Nephron progenitor cell (in vitro differentiated cells): ENCODE measurements at regions not wholly inside any gene's neighbourhood (a gene's known extent, or its start where the extent isn't known, plus 50 kb on each side); places are given as distances from the start of the nearest gene placed in this dataset.

Source experiments
- DNase-seq: peaks from one replicate; pipeline ENCODE4 v3.0.0; 2021
- H3K27ac Mint-ChIP-seq: 2 replicates; pipeline ENCODE4 v1.8.0; 2021; ENCODE audit warnings: mild to moderate bottlenecking, moderate library complexity, mixed read lengths
- H3K27me3 Mint-ChIP-seq: 2 replicates; pipeline ENCODE4 v1.8.0; 2021; ENCODE audit warnings: mild to moderate bottlenecking, low read depth, mixed read lengths; ENCODE audit not compliant: poor library complexity
- H3K36me3 Mint-ChIP-seq: 2 replicates; pipeline ENCODE4 v1.8.0; 2021; ENCODE audit warnings: low read depth, mixed read lengths
- H3K4me1 Mint-ChIP-seq: 2 replicates; pipeline ENCODE4 v1.8.0; 2021; ENCODE audit warnings: mixed read lengths
- H3K4me3 Mint-ChIP-seq: 2 replicates; pipeline ENCODE4 v1.8.0; 2021; ENCODE audit warnings: mild to moderate bottlenecking, moderate library complexity, mixed read lengths
- H3K9me3 Mint-ChIP-seq: 2 replicates; pipeline ENCODE4 v1.8.0; 2021; ENCODE audit warnings: mild to moderate bottlenecking, moderate library complexity, mixed read lengths
- TF ChIP-seq, protein P1 (sequence below): fragments of 200-600 bp; sonication (generic); IDR thresholded peaks from 2 replicates; pipeline ENCODE4 v1.5.0; 2021; ENCODE audit warnings: antibody characterized with exemption

- Mint-ChIP-seq H3K27me3 (no peaks in the 10 kb centered on the region), H3K27ac (no peak overlapping the region), H3K9me3 (peaks cover 21% of the 10 kb centered on the region), H3K36me3 (no peaks in the 10 kb centered on the region), H3K4me3 (no peak overlapping the region), H3K4me1 (peaks cover 33% of the 10 kb centered on the region)
- TF ChIP-seq, protein P1, sequence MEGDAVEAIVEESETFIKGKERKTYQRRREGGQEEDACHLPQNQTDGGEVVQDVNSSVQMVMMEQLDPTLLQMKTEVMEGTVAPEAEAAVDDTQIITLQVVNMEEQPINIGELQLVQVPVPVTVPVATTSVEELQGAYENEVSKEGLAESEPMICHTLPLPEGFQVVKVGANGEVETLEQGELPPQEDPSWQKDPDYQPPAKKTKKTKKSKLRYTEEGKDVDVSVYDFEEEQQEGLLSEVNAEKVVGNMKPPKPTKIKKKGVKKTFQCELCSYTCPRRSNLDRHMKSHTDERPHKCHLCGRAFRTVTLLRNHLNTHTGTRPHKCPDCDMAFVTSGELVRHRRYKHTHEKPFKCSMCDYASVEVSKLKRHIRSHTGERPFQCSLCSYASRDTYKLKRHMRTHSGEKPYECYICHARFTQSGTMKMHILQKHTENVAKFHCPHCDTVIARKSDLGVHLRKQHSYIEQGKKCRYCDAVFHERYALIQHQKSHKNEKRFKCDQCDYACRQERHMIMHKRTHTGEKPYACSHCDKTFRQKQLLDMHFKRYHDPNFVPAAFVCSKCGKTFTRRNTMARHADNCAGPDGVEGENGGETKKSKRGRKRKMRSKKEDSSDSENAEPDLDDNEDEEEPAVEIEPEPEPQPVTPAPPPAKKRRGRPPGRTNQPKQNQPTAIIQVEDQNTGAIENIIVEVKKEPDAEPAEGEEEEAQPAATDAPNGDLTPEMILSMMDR: no peak
- no peak for DNase-seq
These were observed 239.7 kb downstream of the HLX start for GRCh38 chr1:221118938-221119320.

- H3K27me3 Mint-ChIP-seq: no peaks in the 10 kb centered on the region
- TF ChIP-seq, protein P1: no peak
- H3K27ac Mint-ChIP-seq: no peak overlapping the region
These were observed 243.3 kb downstream of the HLX start for GRCh38 chr1:221122501-221122900.

DNA sequence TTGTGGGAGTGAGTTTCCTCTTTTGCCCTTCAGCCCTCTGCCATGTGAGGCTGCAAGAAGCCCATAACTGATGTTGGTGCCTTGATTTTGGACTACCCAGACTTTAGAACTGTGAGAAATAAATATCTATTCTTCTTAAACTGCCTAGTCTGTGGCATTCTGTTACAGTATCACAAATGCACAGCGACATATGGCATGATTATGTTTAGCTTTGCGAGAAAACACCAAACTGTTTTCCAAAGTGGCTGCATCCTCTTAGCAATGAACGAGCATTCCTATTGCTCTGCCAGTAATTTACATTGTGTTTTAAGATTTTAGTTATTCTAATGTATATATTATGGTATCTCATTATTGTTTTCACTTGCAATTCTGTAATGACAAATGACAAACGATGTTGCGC is 246.7 kb downstream of the HLX start:
- TF ChIP-seq, protein P1: no peak
- no peak overlapping the region for H3K27ac Mint-ChIP-seq
- DNase-seq: no peak
- H3K27me3 Mint-ChIP-seq: no peaks in the 10 kb centered on the region
- H3K36me3 Mint-ChIP-seq: peaks cover 5% of the 10 kb centered on the region
- H3K4me1 Mint-ChIP-seq: no peaks in the 10 kb centered on the region
- H3K4me3 Mint-ChIP-seq: no peak overlapping the region
- peaks cover 43% of the 10 kb centered on the region for H3K9me3 Mint-ChIP-seq

More at GRCh38 chr1:221122501-221122900, 243.3 kb downstream of the HLX start:
- DNase-seq: no peak
- Mint-ChIP-seq H3K9me3 (peaks cover 33% of the 10 kb centered on the region), H3K4me1 (peaks cover 13% of the 10 kb centered on the region), H3K4me3 (no peak overlapping the region), H3K36me3 (no peaks in the 10 kb centered on the region)

DNA sequence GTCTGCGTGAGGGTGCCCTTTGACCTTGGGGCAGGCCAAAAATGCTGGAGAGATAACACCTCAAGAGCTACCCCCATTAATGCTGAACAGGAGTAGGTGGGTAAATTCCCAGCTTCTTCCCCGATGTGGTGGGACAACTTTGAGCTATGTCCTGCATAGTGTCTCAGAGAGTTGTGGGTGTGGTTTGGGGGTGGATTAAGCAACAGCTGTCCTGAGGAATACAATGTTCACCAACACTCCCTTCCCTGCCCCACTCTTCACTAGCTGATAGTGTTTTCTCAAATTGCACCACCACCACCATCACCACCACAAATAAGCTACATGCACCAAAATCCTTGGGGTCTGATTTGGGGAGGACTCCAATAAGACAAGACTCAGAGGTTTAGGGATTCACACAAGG is 258.4 kb downstream of the HLX start:
- Mint-ChIP-seq H3K9me3 (peaks cover 13% of the 10 kb centered on the region), H3K4me1 (peaks cover 7% of the 10 kb centered on the region), H3K4me3 (no peak overlapping the region), H3K27me3 (peaks cover 3% of the 10 kb centered on the region), H3K36me3 (no peaks in the 10 kb centered on the region), H3K27ac (no peak overlapping the region)
- DNase-seq: no peak
- TF ChIP-seq, protein P1: no peak

DNA sequence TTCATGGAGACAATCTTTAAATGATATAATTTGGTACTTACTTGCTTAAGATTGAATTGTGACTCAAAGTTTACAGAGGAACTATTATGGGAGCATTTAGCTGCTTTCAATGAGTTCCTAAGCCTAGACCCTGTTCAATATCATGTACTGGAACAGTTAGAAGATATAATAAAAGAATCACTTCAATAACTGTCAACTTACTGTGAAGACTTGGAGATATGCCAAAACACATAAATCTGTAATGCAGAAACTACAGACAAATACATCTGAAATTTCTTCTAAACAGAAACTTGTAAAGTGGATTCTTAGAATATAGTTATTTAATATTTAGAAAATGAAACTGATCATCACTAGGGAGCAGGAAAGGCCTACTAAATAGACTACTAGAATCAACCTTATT is 259.3 kb downstream of the HLX start:
- TF ChIP-seq, protein P1: no peak
- no peaks in the 10 kb centered on the region for H3K36me3 Mint-ChIP-seq

DNA sequence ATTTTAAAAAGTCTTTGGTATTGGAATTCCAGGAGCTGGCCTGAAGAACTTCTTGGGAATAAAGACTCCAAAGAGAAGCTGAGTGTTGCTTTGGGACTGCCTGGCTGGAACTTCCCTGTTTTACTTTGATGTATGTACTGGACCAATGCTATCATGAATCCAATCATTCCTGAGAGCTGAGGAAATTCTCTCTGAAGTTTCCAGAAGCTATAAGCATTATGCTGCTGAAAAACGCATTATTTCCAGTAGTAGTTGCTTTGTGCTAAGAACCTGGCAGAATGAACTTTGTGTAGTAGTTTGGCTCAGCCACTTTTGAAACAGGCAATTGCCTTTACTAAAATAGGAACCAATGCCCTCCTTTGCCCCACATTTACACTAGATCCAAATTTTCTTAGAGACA is 260.7 kb downstream of the HLX start:
- Mint-ChIP-seq H3K4me3 (no peak overlapping the region), H3K4me1 (peaks cover 15% of the 10 kb centered on the region), H3K9me3 (peaks cover 17% of the 10 kb centered on the region), H3K27me3 (no peaks in the 10 kb centered on the region), H3K27ac (no peak overlapping the region), H3K36me3 (no peaks in the 10 kb centered on the region)
- TF ChIP-seq, protein P1: no peak
- DNase-seq: no peak

More for the DNA sequence above, 259.3 kb downstream of the HLX start:
- Mint-ChIP-seq H3K9me3 (peaks cover 13% of the 10 kb centered on the region), H3K27ac (no peak overlapping the region), H3K27me3 (no peaks in the 10 kb centered on the region), H3K4me1 (peaks cover 15% of the 10 kb centered on the region), H3K4me3 (no peak overlapping the region)
- no peak for DNase-seq
